Limb (tissue), 2 donors: ENCODE measurements at regions not wholly inside any gene's neighbourhood (a gene's known extent, or its start where the extent isn't known, plus 50 kb on each side); places are given as distances from the start of the nearest gene placed in this dataset.

Experiments used
- DNase-seq, 2 donors: peaks; one replicate each; pipeline ENCODE4 v3.0.0-alpha.2; 2016; ENCODE audit errors: extremely low spot score in 2 of 2

- no peak for DNase-seq
Measured at GRCh38 chr5:3287516-3287915, 308.1 kb upstream of the IRX1 start.

- no peak for DNase-seq
Measured at GRCh38 chr5:3285621-3286020, 310.0 kb upstream of the IRX1 start.

- DNase-seq = no peak
Measured at GRCh38 chr5:3284506-3284905, 311.1 kb upstream of the IRX1 start.

GRCh38 chr5:3282841-3283240, 312.8 kb upstream of the IRX1 start:
- no peak for DNase-seq

DNA sequence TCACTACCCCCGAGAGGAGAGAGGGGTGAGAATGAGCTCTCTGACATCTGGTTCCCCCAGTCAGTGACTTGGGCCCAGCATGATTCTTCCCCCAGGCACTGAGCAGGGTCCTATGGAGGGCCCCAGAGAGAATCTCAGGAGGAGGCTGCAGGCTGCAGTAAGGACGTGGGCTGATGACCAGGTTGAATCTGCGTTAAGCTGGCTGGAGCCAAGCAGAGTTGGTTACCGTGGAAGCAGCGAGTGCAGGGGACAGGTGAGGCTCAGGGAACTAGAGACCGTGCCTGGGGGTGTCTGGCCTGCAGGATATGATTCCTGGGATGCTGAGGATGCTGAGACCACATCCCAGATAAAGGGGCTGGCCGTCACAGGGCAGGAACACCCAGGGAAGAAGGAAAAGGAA, 314.3 kb upstream of the IRX1 start:
- DNase-seq = no peak

DNA sequence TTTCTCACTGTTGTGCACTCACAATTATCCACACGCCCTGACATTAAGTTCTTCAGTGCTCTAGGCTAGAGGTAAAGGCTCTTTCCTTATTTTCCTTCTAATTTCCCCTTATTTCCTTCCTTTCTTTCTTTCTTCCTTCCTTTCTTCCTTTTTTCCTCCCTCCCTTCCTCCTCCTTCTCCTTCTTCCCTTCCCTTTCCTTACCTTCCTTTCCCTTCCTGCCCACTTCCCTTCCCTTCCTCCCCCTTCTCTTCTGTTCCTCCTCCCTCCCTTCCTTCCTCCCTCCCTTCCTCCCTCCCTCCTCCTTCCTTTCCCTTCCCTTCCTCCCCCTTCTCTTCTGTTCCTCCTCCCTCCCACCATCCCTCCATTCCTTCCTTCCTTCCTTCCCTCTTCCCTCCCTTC, 317.0 kb upstream of the IRX1 start:
- no peak for DNase-seq

DNA sequence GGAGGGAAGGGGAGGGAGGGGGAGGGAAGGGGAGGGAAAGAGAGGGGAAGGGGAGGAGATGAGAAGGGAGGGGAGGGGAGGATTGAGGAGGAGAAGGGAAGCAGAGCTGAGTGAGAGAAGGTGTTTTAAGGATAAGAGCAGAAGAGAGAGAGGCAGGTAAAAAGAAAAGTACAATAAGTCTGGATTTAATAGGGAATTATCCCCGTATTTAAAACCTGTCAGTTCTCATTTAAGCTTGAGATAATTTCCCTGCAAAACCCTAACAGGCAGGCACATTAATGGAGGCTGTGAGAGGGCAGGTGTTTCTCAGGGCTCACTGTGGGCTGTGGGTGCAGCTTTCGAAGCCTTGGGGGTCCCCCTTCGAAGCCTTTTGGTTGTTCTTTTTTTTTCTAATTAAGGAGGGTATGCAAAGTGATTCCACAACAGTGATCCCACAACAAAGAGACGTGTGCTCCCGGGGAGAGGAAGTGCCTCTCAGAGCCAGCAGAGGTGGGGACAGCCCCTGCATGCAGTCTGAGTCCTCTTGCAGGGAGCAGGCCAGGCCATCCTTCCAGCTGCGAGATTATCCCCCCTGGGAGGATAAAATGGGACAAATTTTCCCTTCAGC, 317.9 kb upstream of the IRX1 start:
- no peak for DNase-seq

DNA sequence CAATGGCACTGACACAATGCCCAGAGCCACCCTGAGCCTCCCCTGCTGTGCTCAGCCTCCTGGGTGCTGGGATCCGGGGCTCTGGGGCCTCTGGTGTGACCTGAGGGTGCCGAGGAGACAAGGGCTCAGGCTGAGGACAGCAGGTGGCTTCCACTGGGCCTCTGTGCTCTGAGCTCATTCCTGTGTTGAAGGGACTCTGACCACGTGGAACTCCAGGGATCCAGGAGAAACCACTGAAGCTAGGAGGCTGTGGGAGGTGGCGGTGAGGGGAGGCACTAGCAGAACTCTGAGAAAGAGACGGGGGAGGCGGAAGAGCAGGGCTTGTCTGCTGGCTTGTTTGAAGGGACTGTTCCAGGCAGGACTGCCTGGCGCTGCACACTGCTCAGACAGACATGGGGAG, 318.7 kb upstream of the IRX1 start:
- no peak for DNase-seq

GRCh38 chr5:3269395-3270169, 326.1 kb upstream of the IRX1 start:
- DNase-seq = no peak

- no peak for DNase-seq
Measured at GRCh38 chr5:3268760-3269330, 326.8 kb upstream of the IRX1 start.

DNA sequence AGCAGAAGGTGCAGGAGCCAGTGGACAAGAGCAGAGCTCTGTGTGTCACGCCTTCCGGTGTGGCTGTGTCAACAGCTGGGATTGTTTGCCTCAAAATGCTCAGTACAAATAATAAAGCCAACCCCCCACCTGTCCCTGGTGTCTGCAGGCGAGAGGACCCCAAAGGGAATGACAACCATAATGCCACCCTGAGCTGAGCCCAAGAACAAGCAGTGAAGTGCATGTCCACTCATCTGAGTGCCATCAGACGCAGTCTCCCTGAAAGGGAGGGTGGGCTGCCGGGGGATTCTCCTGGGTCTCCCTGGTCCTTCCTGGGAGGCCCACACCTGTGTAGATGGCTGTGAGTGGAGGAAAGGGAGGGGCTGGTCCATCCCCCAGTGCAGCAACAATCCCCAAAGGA, 328.8 kb upstream of the IRX1 start:
- no peak for DNase-seq

GRCh38 chr5:3265936-3266335, 329.7 kb upstream of the IRX1 start:
- no peak for DNase-seq

GRCh38 chr5:3265131-3265885, 330.3 kb upstream of the IRX1 start:
- no peak for DNase-seq

- no peak for DNase-seq
Measured at GRCh38 chr5:3262451-3262850, 333.2 kb upstream of the IRX1 start.

- DNase-seq = no peak
Measured at GRCh38 chr5:3261081-3261480, 334.6 kb upstream of the IRX1 start.

DNA sequence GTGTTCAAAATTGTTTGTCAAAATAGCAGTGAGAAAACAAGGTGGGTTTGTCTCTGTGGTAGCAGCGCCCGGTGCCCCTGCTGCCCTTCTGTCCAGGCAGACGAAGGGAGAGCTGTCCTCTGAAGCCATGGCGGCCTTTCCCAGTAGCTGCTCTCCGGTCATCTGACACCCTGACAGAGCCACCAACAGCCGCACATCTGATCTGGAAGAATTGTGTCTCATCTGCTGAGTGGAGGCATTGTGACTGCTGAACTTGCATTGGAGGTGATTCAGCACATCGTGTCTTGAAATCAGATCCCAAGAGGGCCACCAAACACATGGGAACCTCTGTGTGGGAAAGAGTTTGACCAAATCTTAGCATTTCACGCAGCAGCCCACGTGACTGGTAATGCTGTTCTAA, 337.6 kb upstream of the IRX1 start:
- no peak for DNase-seq

GRCh38 chr5:3252235-3252634, 343.4 kb upstream of the IRX1 start:
- DNase-seq = no peak

GRCh38 chr5:3251784-3252183, 343.8 kb upstream of the IRX1 start:
- DNase-seq = no peak

- no peak for DNase-seq
Measured at GRCh38 chr5:3249401-3249800, 346.2 kb upstream of the IRX1 start.

DNA sequence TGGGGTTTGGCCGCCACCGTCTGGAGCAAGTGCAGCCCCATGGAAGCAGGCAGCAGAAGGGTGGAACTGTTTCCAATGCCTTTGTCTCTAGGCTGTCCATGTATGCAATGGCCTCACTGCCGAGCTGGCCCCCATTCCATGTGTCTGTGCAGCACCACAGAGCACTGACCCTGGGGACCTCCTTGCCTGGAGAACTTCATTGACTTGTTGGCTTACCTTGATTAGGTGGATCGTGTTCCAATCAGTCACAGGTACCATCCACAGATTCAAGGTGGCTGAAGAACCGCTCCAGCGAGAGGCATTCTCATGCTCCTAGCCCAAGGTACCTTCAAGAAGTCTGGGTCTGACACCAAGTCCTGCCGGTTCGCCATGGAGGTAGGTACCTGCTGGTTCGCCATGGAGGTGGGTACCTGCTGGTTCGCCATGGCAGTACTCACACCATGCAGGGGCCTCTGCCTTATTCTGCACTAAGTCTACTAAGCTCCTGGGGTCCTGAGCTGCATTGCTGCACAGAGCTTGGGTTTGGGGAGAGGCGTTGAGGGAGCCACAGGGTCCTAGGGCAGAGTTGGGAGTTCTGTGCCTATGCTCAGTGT, 358.3 kb upstream of the IRX1 start:
- no peak for DNase-seq

DNA sequence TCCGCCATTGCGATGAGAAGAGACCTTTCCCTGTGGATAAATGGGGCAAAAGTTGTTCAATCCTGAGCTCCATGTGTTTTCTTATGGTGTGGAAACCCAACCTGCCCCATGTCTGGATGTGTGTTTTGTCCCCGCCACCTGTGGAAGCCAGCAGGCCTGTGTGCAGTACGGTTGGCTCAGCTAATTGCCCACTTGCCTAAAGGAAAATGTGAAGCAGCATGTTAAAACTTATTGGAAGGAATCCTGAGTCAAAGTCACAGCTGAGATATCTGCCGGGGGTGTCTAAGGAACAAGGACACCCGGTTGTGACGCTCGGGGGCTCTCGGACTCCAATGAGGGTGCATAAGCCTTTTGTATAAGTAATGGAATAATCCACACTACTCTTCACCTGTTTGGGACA, 361.1 kb upstream of the IRX1 start:
- DNase-seq = no peak

- DNase-seq = no peak
Measured at GRCh38 chr5:3230941-3231340, 364.7 kb upstream of the IRX1 start.
